ENCODE measurements at regions not wholly inside any gene's neighbourhood (a gene's known extent, or its start where the extent isn't known, plus 50 kb on each side); places are given as distances from the start of the nearest gene placed in this dataset.

GRCh38 chr5:57987552-57987951 is 472.3 kb downstream of the PLK2 start:
- Histone ChIP-seq H3K27me3 (ENCODE audit: insufficient read depth, poor library complexity, severe bottlenecking) (no peaks in the 10 kb centered on the region), H3K4me3 (replicated peaks; ENCODE audit: insufficient read depth, low read length) (no peak overlapping the region), H3K27ac (replicated peaks) (no peak overlapping the region)
- DNase-seq (ENCODE audit: low read depth in 1 of 2, low spot score in 1 of 2): no peak
- no peak for TF ChIP-seq CTCF (IDR thresholded peaks at IDR 0.05; ENCODE audit: insufficient read depth, low read length)
- TF ChIP-seq SPI1 (IDR thresholded peaks at IDR 0.05; ENCODE audit: borderline replicate concordance, low read depth): no peak
- no peak for TF ChIP-seq REST (IDR thresholded peaks at IDR 0.05; ENCODE audit: insufficient replicate concordance, low read depth)
- no peak for TF ChIP-seq GABPA (IDR thresholded peaks at IDR 0.05; ENCODE audit: low read depth)
- TF ChIP-seq POLR2AphosphoS5 (IDR thresholded peaks at IDR 0.05; ENCODE audit: low read depth): no peak

- TF ChIP-seq CTCF (IDR thresholded peaks at IDR 0.05; ENCODE audit: insufficient read depth, low read length) (no peak), REST (IDR thresholded peaks at IDR 0.05; ENCODE audit: insufficient replicate concordance, low read depth) (no peak), POLR2AphosphoS5 (IDR thresholded peaks at IDR 0.05; ENCODE audit: low read depth) (no peak), GABPA (IDR thresholded peaks at IDR 0.05; ENCODE audit: low read depth) (no peak), SPI1 (IDR thresholded peaks at IDR 0.05; ENCODE audit: borderline replicate concordance, low read depth) (no peak)
- H3K27me3 ChIP-seq (ENCODE audit: insufficient read depth, poor library complexity, severe bottlenecking): no peaks in the 10 kb centered on the region
- no peak overlapping the region for H3K4me3 ChIP-seq (replicated peaks; ENCODE audit: insufficient read depth, low read length)
- no peak overlapping the region for H3K27ac ChIP-seq (replicated peaks)
- DNase-seq (ENCODE audit: low read depth in 1 of 2, low spot score in 1 of 2): no peak
These were observed 473.0 kb downstream of the PLK2 start for GRCh38 chr5:57986761-57987341.

- Histone ChIP-seq H3K27ac (replicated peaks) (no peak overlapping the region), H3K4me3 (replicated peaks; ENCODE audit: insufficient read depth, low read length) (no peak overlapping the region), H3K27me3 (ENCODE audit: insufficient read depth, poor library complexity, severe bottlenecking) (no peaks in the 10 kb centered on the region)
- TF ChIP-seq GABPA (IDR thresholded peaks at IDR 0.05; ENCODE audit: low read depth): no peak
- TF ChIP-seq CTCF (IDR thresholded peaks at IDR 0.05; ENCODE audit: insufficient read depth, low read length): no peak
- no peak for TF ChIP-seq SPI1 (IDR thresholded peaks at IDR 0.05; ENCODE audit: borderline replicate concordance, low read depth)
- no peak for TF ChIP-seq REST (IDR thresholded peaks at IDR 0.05; ENCODE audit: insufficient replicate concordance, low read depth)
- no peak for TF ChIP-seq POLR2AphosphoS5 (IDR thresholded peaks at IDR 0.05; ENCODE audit: low read depth)
- no peak for DNase-seq (ENCODE audit: low read depth in 1 of 2, low spot score in 1 of 2)
These were observed 476.5 kb downstream of the PLK2 start for GRCh38 chr5:57983426-57983825.
